ENCODE measurements at regions not wholly inside any gene's neighbourhood (a gene's known extent, or its start where the extent isn't known, plus 50 kb on each side); places are given as distances from the start of the nearest gene placed in this dataset.
"Not testable (repeated sequence)": the region's sequence is repeated elsewhere in the genome, so short reads cannot be mapped to it uniquely, and the experiment has no call there.

DNA sequence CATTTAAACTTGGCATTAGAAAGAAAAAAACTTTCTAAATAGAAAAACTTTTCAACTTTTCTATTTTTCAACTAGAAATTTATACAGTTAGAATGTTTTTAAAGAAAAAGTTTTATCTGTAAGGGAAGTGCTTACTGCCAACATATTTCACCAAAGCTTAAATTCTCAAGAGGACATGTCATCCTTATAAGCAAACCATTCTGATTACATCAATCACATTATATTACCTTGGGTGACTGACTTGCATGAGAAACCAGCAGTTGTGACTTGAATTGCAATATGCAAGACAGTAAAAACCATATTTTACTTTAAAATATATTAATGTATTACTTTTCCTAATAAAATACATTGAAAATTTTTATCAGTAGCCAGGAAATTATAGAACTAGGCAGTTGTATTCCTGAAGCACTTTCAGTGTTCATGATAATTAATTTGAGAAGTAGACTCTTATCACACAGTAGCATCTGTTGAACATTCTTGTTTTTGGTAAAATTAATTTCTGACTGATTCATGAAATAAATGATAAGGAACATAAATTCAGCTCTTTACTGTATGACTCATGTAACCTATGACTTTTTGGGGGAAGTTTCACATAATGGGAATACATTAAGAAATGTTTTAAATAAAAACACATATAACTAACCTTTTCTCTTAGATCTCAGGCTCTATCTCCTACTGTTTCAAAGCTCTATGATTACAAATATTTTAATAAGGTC is 345.0 kb upstream of the CCDC179 start:
- no peak for DNase-seq (ENCODE audit: low read depth, low spot score)

DNA sequence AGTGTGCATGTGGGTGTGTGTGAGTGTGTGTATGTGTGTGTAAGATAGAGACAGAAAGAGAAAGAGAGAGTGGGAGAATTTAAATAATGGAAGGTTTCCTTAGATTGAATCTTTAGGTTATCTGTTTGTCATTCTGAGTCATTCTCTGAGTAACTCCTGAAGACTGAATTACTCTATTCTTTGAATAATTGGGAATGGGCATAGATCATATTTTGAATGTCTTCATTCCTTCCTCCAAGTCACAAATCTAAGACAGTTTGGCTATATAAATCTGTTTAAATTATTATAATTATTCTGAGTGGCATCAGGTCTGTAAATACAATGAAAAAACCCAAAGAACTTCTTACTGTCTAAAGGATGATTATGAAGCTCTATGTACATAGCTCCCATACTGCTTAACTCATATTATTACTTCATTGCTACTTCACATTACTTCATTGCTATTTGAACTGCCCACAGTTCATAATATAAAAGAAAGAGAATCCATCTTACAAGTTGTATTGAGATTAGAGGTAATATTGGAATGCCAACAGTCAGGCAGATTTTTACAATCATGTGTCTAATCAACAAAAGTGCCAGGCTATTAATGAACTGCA is 346.6 kb upstream of the CCDC179 start:
- in situ Hi-C loops (cut with HindIII; ENCODE audit: low pct_unique_long_range_greater_than_20kb, low sequenced_read_pairs): no loop called here
- DNase-seq (ENCODE audit: low read depth, low spot score): no peak

More for the DNA sequence above, 345.0 kb upstream of the CCDC179 start:
- in situ Hi-C loops (cut with HindIII; ENCODE audit: low pct_unique_long_range_greater_than_20kb, low sequenced_read_pairs): no loop called here

DNA sequence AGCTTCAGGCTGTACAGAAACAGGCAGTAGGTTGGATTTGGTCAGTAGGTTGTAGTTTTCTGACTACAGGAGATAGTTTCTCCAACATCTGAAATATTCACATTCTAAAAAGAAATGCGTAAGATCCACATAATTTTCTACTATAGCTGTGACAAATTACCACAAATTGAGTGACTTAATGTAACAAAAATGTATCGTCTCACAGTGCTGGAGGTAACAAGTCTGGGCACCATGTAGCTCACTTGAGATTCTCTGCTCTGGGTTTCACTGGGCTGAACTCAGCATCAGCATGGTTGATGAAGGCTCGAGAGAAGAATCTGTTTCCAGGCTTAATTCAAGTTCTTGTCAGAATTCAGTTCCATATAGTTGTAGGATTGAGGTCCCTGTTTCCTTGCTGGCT is 350.9 kb upstream of the CCDC179 start:
- in situ Hi-C loops (cut with HindIII; ENCODE audit: low pct_unique_long_range_greater_than_20kb, low sequenced_read_pairs): no loop called here
- no peak for DNase-seq (ENCODE audit: low read depth, low spot score)

DNA sequence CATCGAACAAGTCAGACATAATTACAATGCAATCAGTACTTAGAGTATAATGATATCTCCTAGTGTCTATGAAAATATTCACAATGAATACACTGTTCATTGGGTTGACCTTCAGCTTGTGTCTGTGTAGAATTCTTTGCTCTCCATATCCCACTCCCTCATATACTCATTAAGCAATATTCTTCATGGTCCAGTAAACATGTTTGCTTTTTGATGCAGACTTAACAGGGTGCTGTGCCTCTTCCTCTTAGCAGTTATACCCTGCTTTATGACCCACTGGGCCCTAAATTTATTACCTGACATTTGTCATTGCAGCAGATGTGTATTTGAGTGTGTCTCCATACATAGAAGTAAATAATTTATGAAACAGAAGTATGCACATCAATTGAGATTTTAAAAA is 352.5 kb upstream of the CCDC179 start:
- in situ Hi-C loops (cut with HindIII; ENCODE audit: low pct_unique_long_range_greater_than_20kb, low sequenced_read_pairs): no loop called here
- DNase-seq (ENCODE audit: low read depth, low spot score): no peak

DNA sequence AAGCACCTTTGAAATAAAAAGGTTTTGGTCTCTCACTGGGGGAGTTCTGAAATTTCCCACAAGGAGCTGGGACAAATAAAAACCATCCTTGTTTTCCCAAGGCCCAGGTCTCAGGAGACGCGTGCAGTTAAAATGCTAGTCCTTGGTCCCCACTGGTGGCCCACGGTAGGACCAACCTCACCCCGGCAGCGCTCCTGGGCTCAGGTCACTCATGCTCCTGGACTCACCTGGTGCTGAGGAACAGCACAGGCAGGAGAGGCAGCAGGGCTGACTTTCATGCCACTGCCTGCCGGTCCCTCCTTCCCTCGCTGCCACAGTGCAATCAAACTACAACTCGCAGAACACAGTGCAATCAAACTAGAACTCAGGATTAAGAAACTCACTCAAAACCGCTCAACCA is 356.8 kb upstream of the CCDC179 start:
- in situ Hi-C loops (cut with HindIII; ENCODE audit: low pct_unique_long_range_greater_than_20kb, low sequenced_read_pairs): no loop called here
- DNase-seq (ENCODE audit: low read depth, low spot score): no peak

DNA sequence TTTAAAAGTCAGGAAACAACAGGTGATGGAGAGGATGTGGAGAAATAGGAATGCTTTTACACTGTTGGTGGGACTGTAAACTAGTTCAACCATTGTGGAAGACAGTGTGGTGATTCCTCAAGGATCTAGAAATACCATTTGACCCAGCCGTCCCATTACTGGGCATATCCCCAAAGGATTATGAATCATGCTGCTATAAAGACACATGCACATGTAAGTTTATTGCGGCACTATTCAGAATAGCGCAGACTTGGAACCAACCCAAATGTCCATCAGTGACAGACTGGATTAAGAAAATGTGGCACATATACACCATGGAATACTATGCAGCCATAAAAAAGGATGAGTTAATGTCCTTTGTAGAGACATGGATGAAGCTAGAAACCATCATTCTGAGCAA is 359.8 kb upstream of the CCDC179 start:
- in situ Hi-C loops (cut with HindIII; ENCODE audit: low pct_unique_long_range_greater_than_20kb, low sequenced_read_pairs); DNase-seq (ENCODE audit: low read depth, low spot score): not testable (repeated sequence)

DNA sequence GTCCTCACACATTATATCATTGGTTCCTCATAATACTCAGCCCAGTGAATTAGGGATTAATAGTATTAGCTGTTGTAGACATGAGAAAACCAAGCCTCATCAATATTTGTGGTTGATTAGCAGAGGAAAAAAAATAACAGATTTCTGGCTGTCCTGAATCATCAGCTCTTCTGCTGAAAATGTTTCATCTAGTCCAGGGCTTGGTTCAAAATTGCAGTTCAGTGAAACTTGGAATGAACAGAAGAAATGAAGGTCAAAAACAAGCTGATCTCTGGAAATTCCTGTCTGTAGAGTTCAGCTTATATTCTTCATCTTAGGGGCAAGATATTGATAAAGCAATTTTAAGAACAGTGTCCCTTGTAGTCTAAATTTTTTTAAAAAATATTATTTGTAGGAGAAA is 361.1 kb upstream of the CCDC179 start:
- in situ Hi-C loops (cut with HindIII; ENCODE audit: low pct_unique_long_range_greater_than_20kb, low sequenced_read_pairs): no loop called here
- DNase-seq (ENCODE audit: low read depth, low spot score): no peak

DNA sequence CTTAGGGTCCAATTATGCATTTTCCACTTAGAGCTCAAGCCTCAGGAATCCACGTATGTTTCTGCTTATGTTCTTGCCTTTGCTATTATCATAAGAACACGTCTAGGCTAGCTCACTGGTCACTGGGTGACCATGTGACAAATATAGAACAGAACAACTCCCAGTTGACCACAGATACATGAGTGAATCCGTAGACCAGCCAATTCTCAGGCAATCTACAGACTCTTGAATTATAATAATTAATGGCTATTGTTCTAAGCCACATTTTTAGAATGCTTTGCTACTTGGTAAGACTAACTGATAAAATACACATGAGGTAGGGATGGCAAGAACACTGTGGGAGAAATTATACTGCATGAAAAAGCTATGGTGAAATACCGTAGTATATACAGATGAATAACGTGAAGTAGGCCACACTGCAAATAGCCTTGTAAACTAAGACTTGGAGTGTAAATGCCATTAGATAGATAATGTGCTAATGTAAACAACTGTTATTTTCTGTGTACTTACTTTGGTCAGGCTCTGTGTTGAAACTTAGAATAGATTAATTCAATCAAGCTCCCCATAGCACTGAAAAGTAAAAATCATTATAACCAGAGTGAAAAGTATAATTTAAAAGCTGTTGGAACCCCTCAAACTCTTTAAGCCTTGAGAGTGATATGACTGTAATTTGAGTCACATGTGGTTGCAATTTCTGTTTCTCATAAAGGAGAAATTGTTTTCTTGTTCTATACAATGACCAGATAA is 366.2 kb upstream of the CCDC179 start:
- in situ Hi-C loops (cut with HindIII; ENCODE audit: low pct_unique_long_range_greater_than_20kb, low sequenced_read_pairs): no loop called here
- DNase-seq (ENCODE audit: low read depth, low spot score): no peak

DNA sequence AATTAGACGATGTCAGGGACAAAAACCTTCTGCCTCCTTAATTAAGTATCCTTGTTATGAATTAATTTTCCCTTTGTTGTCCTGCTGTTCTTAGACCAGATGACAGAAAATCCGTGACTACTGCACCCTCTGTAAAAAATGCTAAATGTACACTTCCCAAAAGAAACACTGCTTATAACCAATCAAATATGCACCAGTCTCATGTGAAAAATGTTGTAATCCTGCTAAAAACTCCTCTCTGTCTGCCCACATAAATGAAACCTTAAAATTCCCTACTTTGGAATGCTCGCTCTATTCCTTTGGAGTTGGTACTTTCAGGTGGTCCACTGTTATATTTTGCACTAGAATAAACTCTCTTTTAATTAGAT is 366.8 kb upstream of the CCDC179 start:
- in situ Hi-C loops (cut with HindIII; ENCODE audit: low pct_unique_long_range_greater_than_20kb, low sequenced_read_pairs): no loop called here
- DNase-seq (ENCODE audit: low read depth, low spot score): no peak

DNA sequence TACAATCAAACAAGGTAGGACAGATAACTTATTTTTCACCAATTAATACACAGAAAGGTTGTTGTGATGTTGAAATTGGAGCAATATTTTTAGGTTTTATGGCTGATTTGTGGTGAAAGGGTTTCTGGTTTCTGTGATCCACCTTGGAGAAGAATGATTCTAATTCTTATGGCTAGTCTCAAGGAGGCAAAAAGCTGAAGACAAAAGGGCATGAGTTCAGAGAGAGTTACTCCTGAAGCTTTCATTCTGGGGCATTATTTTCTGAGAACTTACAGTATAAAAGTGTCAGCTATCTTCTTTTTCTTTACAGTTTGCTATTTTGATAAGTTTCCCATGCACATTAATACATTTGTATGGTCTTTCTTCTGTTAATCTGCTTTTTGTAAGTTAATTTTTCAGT is 372.4 kb upstream of the CCDC179 start:
- in situ Hi-C loops (cut with HindIII; ENCODE audit: low pct_unique_long_range_greater_than_20kb, low sequenced_read_pairs): no loop called here
- no peak for DNase-seq (ENCODE audit: low read depth, low spot score)

DNA sequence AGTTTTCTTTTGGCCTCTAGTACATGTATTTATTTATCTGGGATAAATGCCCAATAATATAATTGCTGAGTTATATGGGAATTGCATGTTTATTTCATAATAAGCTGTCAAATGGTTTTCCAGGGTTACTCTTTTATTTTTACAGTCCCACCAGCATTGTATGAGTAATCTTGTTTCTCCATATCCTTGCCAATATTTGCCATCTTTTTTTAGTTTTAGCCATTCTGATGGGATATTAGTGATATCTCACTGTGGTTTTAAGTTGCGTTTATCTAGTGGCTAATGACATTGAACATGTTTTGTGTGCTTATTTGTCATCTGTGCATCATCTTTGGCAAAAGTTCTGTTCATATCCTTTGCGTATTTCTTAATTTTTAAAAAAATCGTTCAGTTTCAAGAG is 372.8 kb upstream of the CCDC179 start:
- DNase-seq (ENCODE audit: low read depth, low spot score): no peak
- in situ Hi-C loops (cut with HindIII; ENCODE audit: low pct_unique_long_range_greater_than_20kb, low sequenced_read_pairs): no loop called here

DNA sequence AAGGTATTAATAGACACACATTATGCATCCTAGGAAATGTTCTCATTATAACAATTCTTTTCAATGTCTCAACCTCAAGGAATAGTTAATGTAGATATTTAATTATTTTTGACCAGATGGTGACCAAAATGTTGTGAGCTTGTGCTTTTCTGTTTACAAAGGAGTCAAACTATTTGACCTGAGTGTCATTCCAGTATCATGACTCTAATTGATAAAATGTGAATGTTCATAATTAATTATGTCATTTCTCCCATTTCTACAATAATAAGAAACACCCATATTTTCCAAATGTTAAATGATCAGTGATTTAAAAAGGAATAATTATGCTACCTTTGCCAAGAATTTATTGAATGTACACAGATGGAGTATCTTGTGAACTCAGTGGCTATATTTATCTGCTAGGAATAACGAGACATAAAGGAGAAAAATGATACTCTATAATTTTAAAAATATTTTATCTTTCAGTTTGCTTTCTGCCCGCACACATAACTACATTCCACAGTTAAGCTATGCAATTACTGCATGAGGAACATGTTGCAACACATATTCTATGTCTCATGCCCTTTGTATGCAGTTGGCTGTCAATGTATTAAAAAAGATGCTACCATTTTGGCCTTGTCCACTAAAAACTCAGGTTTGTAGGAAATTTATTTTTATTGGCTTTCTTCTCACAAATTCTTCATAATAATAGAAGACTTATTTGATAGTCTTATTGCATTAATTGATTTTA is 376.7 kb upstream of the CCDC179 start:
- DNase-seq (ENCODE audit: low read depth, low spot score): no peak
- in situ Hi-C loops (cut with HindIII; ENCODE audit: low pct_unique_long_range_greater_than_20kb, low sequenced_read_pairs): no loop called here

DNA sequence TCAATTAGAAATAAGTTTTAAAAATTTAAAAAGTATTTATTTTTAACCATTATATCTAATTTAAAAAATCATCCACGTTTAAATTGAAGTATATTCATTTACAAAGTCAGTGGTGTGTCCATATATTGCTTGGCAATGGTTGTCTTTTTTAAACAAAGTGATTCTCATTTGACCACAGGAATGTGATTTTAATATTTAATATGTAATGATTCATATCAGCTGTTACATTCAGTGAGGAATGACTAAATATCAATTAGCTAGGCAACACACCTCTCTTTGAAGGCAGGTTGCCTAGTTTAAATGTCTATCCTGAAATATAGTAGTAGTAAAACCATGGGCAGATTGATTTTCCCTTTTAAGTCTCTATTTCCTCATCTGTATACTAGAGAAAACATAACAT is 392.2 kb upstream of the CCDC179 start:
- no peak for DNase-seq (ENCODE audit: low read depth, low spot score)
- in situ Hi-C loops (cut with HindIII; ENCODE audit: low pct_unique_long_range_greater_than_20kb, low sequenced_read_pairs): no loop called here

DNA sequence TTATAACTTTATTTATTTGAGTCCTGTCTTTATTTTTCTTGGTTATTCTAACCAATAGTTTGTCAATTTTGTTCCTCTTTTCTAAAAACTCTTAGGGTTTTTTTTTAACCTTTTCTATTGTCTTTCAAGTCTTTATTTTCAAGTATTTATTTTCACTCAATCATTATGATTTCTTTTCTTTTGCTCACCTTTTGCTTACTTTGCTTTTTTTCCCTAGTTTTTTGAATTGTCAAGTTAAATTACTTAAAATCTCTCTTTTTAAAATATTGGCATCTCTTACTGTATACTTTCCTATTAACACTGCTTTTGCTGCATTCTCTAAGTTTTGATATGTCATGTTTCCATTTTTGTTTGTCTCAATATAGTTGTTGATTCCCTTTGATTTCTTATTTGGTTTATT is 396.8 kb upstream of the CCDC179 start:
- in situ Hi-C loops (cut with HindIII; ENCODE audit: low pct_unique_long_range_greater_than_20kb, low sequenced_read_pairs): no loop called here

DNA sequence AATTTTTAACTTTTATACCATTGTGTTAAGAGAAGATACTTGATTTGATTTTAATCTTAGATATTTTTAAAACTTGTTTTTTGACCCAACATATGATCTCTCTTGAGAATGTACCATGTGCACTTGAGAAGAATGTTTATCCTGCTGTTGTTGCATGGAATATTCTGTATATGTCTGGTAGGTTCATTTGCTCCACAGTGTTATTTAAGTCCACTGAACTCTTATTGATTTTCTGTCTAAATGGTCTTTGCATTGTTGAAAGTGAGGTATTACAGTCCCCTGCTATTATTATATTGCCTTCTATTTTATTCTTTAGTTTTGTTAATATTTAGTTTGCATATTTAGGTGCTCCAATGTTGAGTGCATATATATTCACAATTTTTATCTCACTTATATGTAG is 397.3 kb upstream of the CCDC179 start:
- DNase-seq (ENCODE audit: low read depth, low spot score): no peak
- in situ Hi-C loops (cut with HindIII; ENCODE audit: low pct_unique_long_range_greater_than_20kb, low sequenced_read_pairs): no loop called here

More for the DNA sequence above, 396.8 kb upstream of the CCDC179 start:
- DNase-seq (ENCODE audit: low read depth, low spot score): no peak

DNA sequence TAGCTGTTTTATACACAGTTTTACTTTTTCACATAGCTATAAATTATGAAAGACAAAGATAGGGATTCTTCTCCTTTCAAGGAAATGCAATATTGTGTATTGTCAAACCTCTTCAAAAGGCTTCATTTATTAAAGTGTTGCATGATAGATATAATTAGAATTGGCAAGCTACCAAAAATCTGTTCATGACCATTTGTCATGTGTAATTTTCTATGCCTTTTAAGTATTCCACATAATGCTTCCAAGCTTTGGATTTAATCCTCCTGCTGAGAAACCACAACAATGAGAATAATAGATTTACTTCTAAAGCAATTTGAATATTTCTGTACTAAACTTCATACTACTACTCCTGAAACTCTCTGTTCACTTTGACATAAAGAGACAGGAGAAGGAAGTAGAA is 403.2 kb upstream of the CCDC179 start:
- DNase-seq (ENCODE audit: low read depth, low spot score): peak; percentile 41
- in situ Hi-C loops (cut with HindIII; ENCODE audit: low pct_unique_long_range_greater_than_20kb, low sequenced_read_pairs): no loop called here

DNA sequence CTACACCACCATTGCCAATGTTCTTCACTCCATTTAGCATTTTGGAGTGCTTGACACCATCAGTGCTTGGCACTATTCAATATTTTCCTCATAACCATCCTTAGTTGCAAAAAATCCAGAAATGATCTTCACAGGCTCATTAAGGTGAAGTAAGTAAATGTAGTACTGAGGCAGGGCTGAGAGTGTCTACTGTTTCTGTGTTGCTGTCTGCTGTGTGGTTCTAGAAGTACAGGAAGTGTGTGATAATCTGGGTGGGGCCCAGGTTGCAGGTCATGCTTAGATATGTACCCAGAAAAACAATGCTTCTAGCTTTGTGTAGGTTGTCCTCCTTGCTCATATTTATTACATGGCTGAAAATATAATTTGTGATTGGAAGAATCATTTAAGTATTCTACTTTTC is 411.8 kb upstream of the CCDC179 start:
- in situ Hi-C loops (cut with HindIII; ENCODE audit: low pct_unique_long_range_greater_than_20kb, low sequenced_read_pairs): no loop called here
- no peak for DNase-seq (ENCODE audit: low read depth, low spot score)

DNA sequence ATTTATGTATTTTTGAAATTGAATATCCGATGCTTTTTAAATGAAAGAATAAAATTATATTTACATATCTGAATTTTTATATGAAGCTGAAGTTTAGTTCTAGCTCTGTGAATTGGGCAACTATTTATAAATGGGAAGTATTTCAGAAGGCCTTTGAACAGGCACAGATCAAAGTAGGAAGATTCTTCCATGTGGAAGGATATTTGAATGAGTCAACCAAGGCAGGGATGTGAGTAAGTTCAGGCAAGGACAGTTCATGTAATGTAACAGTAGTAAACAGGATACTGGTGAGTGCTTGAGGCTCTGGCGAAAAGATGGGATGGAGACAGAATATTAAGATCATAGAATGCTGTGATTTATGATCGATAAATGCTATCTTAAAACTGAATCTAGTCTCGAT is 417.8 kb upstream of the CCDC179 start:
- in situ Hi-C loops (cut with HindIII; ENCODE audit: low pct_unique_long_range_greater_than_20kb, low sequenced_read_pairs): no loop called here
- DNase-seq (ENCODE audit: low read depth, low spot score): no peak

Data from SK-MEL-5 (cell line).